SU-DHL-6 (cell line): ENCODE measurements at regions not wholly inside any gene's neighbourhood (a gene's known extent, or its start where the extent isn't known, plus 50 kb on each side); places are given as distances from the start of the nearest gene placed in this dataset.

ENCODE experiments used
- H2AFZ ChIP-seq: fragments of 200-600 bp; sonication (generic); 2 replicates; pipeline ENCODE4 v1.6.1; 2014; ENCODE audit warnings: low read depth, mild to moderate bottlenecking, moderate library complexity, mixed read lengths, antibody characterized with exemption, low read length; ENCODE audit not compliant: severe bottlenecking
- H3F3A ChIP-seq: fragments of 200-600 bp; shearing (Covaris generic); 2 replicates; pipeline ENCODE4 v1.6.0; 2016; ENCODE audit warnings: antibody characterized with exemption, mild to moderate bottlenecking; ENCODE audit not compliant: insufficient read depth
- H3K27ac ChIP-seq: fragments of 200-600 bp; sonication (generic); 2 replicates; pipeline ENCODE4 v1.5.1; 2016; ENCODE audit warnings: low read depth, mild to moderate bottlenecking, low read length, moderate library complexity, mixed read lengths
- H3K27me3 ChIP-seq: fragments of 200-600 bp; sonication (generic), shearing (Covaris generic); 2 replicates; pipeline ENCODE4 v1.6.0; 2014; ENCODE audit warnings: mild to moderate bottlenecking, low read length
- H3K36me3 ChIP-seq: fragments of 200-600 bp; sonication (generic); 2 replicates; pipeline ENCODE4 v1.6.1; 2014; ENCODE audit warnings: mild to moderate bottlenecking, low read length, mixed read lengths
- H3K4me2 ChIP-seq: fragments of 300-600, 200-600 bp; shearing (Covaris generic), sonication (generic); 2 replicates; pipeline ENCODE4 v1.6.0; 2014; ENCODE audit warnings: low read length, low read depth, mild to moderate bottlenecking; ENCODE audit not compliant: poor library complexity, severe bottlenecking
- H3K4me3 ChIP-seq: fragments of 200-600 bp; sonication (generic); 2 replicates; pipeline ENCODE4 v1.5.1; 2014; ENCODE audit warnings: antibody characterized with exemption, low read length, mild to moderate bottlenecking, mixed read lengths; ENCODE audit not compliant: insufficient read depth, poor library complexity, severe bottlenecking
- H3K79me2 ChIP-seq: fragments of 200-600 bp; sonication (generic); 2 replicates; pipeline ENCODE4 v1.6.1; 2014; ENCODE audit warnings: mild to moderate bottlenecking, low read length, moderate library complexity; ENCODE audit not compliant: insufficient read depth
- H3K9ac ChIP-seq: fragments of 200-600 bp; sonication (generic); 2 replicates; pipeline ENCODE4 v1.7.0; 2014; ENCODE audit warnings: mild to moderate bottlenecking, low read length
- H3K9me2 ChIP-seq: fragments of 200-600 bp; sonication (generic); replicated peaks from 2 replicates; pipeline ENCODE4 v1.6.1; 2014; ENCODE audit warnings: low read length; ENCODE audit not compliant: insufficient read depth
- H3K9me3 ChIP-seq: fragments of 200-600 bp; sonication (generic); 2 replicates; pipeline ENCODE4 v1.6.1; 2014; ENCODE audit warnings: low read length, mixed read lengths; ENCODE audit not compliant: insufficient read depth
- H4K20me1 ChIP-seq: fragments of 200-600 bp; sonication (generic); 2 replicates; pipeline ENCODE4 v1.6.1; 2014; ENCODE audit warnings: low read depth, mild to moderate bottlenecking, antibody characterized with exemption, low read length, moderate library complexity, mixed read lengths
- CTCF ChIP-seq: fragments of 200-600 bp; sonication (generic); IDR thresholded peaks from one replicate; pipeline ENCODE4 v1.5.1; 2017; ENCODE audit warnings: antibody characterized with exemption, mild to moderate bottlenecking, low read length, moderate library complexity; ENCODE audit not compliant: insufficient read depth, poor library complexity, severe bottlenecking
- EZH2phosphoT487 ChIP-seq: fragments of 200-600 bp; sonication (generic), shearing (Covaris generic); conservative IDR thresholded peaks from 2 replicates; pipeline ENCODE4 v1.6.1; 2018; ENCODE audit warnings: mild to moderate bottlenecking, antibody characterized with exemption, low read length, moderate library complexity, mixed read lengths

GRCh38 chr16:62711797-62712196 lies 675.6 kb upstream of the CDH8 start:
- Histone ChIP-seq H3K4me2 (no peak overlapping the region), H3K9ac (no peak overlapping the region), H3K9me2 (no peaks in the 10 kb centered on the region), H3K4me3 (no peak overlapping the region), H3K27me3 (no peaks in the 10 kb centered on the region), H3K9me3 (no peaks in the 10 kb centered on the region), H3K79me2 (no peaks in the 10 kb centered on the region), H3F3A (no peaks in the 10 kb centered on the region), H2AFZ (no peak overlapping the region), H4K20me1 (no peaks in the 10 kb centered on the region), H3K36me3 (no peaks in the 10 kb centered on the region), H3K27ac (no peak overlapping the region)
- TF ChIP-seq EZH2phosphoT487 (no peak), CTCF (no peak)

- no peaks in the 10 kb centered on the region for H3K27me3 ChIP-seq
- no peak overlapping the region for H3K27ac ChIP-seq
- H3F3A ChIP-seq: no peaks in the 10 kb centered on the region
- no peaks in the 10 kb centered on the region for H3K9me3 ChIP-seq
- no peak overlapping the region for H2AFZ ChIP-seq
- H3K36me3 ChIP-seq: no peaks in the 10 kb centered on the region
- TF ChIP-seq EZH2phosphoT487 (no peak), CTCF (no peak)
- H3K4me3 ChIP-seq: no peak overlapping the region
- no peaks in the 10 kb centered on the region for H3K79me2 ChIP-seq
- H3K4me2 ChIP-seq: no peak overlapping the region
- H4K20me1 ChIP-seq: no peaks in the 10 kb centered on the region
- no peak overlapping the region for H3K9ac ChIP-seq
- no peaks in the 10 kb centered on the region for H3K9me2 ChIP-seq
Observed at GRCh38 chr16:62709794-62710193, 673.6 kb upstream of the CDH8 start.

- H3K27me3 ChIP-seq: no peaks in the 10 kb centered on the region
- no peak overlapping the region for H3K4me2 ChIP-seq
- H2AFZ ChIP-seq: no peak overlapping the region
- no peaks in the 10 kb centered on the region for H3F3A ChIP-seq
- no peaks in the 10 kb centered on the region for H3K79me2 ChIP-seq
- H3K27ac ChIP-seq: no peak overlapping the region
- no peaks in the 10 kb centered on the region for H3K9me2 ChIP-seq
- TF ChIP-seq CTCF (no peak), EZH2phosphoT487 (no peak)
- H3K4me3 ChIP-seq: no peak overlapping the region
- H3K9ac ChIP-seq: no peak overlapping the region
- no peaks in the 10 kb centered on the region for H4K20me1 ChIP-seq
- no peaks in the 10 kb centered on the region; the same call in 1 of the 2 replicates for H3K9me3 ChIP-seq
- no peaks in the 10 kb centered on the region for H3K36me3 ChIP-seq
Observed at GRCh38 chr16:62701426-62701825, 665.2 kb upstream of the CDH8 start.
